IMR-90 (cell line): ENCODE measurements at regions not wholly inside any gene's neighbourhood (a gene's known extent, or its start where the extent isn't known, plus 50 kb on each side); places are given as distances from the start of the nearest gene placed in this dataset.
"Not testable (repeated sequence)": the region's sequence is repeated elsewhere in the genome, so short reads cannot be mapped to it uniquely, and the experiment has no call there.

Source experiments
- BHLHE40 ChIP-seq: fragments of 150-350 bp; IDR thresholded peaks from 2 replicates; pipeline ENCODE4 v1.6.1; 2016; ENCODE audit warnings: mild to moderate bottlenecking, low read depth, low read length
- CEBPB ChIP-seq: IDR thresholded peaks from 2 replicates; pipeline ENCODE4 v1.6.1; 2012; ENCODE audit warnings: low read depth, low read length, improper control_type of control experiment
- CHD1 ChIP-seq: IDR thresholded peaks from 2 replicates; pipeline ENCODE4 v1.6.1; 2012; ENCODE audit warnings: low read depth, low read length, improper control_type of control experiment
- CTCF ChIP-seq: conservative IDR thresholded peaks from 2 replicates; pipeline ENCODE4 v1.5.1; 2012; ENCODE audit warnings: mild to moderate bottlenecking, low read depth, low read length, improper control_type of control experiment
- FOS ChIP-seq: fragments of 150-350 bp; IDR thresholded peaks from 2 replicates; pipeline ENCODE4 v1.6.1; 2016; ENCODE audit warnings: low read depth, low read length
- MAFK ChIP-seq: IDR thresholded peaks from 2 replicates; pipeline ENCODE4 v1.6.1; 2012; ENCODE audit warnings: low read depth, low read length, improper control_type of control experiment
- MXI1 ChIP-seq: IDR thresholded peaks from 2 replicates; pipeline ENCODE4 v1.6.1; 2012; ENCODE audit warnings: low read depth, mild to moderate bottlenecking, low read length, moderate library complexity, borderline replicate concordance
- NFE2L2 ChIP-seq: fragments of 150-350 bp; IDR thresholded peaks from 2 replicates; pipeline ENCODE4 v1.6.1; 2016; ENCODE audit warnings: low read depth, mild to moderate bottlenecking, low read length
- POLR2A ChIP-seq: IDR thresholded peaks from 2 replicates; pipeline ENCODE4 v1.6.1; 2012; ENCODE audit warnings: mild to moderate bottlenecking, low read depth, low read length
- RAD21 ChIP-seq: IDR thresholded peaks from 2 replicates; pipeline ENCODE4 v1.6.1; 2012; ENCODE audit warnings: low read length, improper control_type of control experiment
- RCOR1 ChIP-seq: IDR thresholded peaks from 2 replicates; pipeline ENCODE4 v1.6.1; 2012; ENCODE audit warnings: mild to moderate bottlenecking, low read length, improper control_type of control experiment; ENCODE audit not compliant: insufficient replicate concordance
- RFX5 ChIP-seq: IDR thresholded peaks from 2 replicates; pipeline ENCODE4 v1.8.0; 2012; ENCODE audit warnings: low read depth, mild to moderate bottlenecking, low read length, moderate library complexity
- SMC3 ChIP-seq: fragments of 150-350 bp; IDR thresholded peaks from 2 replicates; pipeline ENCODE4 v1.6.1; 2016; ENCODE audit warnings: low read depth, mild to moderate bottlenecking, antibody characterized with exemption, low read length, moderate library complexity
- USF2 ChIP-seq: fragments of 150-350 bp; IDR thresholded peaks from 2 replicates; pipeline ENCODE4 v1.6.1; 2017; ENCODE audit warnings: mild to moderate bottlenecking, antibody characterized with exemption, low read length, low read depth

- TF ChIP-seq RFX5, CTCF, MAFK, CHD1, NFE2L2, RAD21, POLR2A, SMC3, USF2, MXI1, BHLHE40, RCOR1, FOS, CEBPB: not testable (repeated sequence)
Observed at GRCh38 chr9:102486976-102487375, 508.2 kb upstream of the CYLC2 start.
